ENCODE measurements at regions not wholly inside any gene's neighbourhood (a gene's known extent, or its start where the extent isn't known, plus 50 kb on each side); places are given as distances from the start of the nearest gene placed in this dataset.

DNA sequence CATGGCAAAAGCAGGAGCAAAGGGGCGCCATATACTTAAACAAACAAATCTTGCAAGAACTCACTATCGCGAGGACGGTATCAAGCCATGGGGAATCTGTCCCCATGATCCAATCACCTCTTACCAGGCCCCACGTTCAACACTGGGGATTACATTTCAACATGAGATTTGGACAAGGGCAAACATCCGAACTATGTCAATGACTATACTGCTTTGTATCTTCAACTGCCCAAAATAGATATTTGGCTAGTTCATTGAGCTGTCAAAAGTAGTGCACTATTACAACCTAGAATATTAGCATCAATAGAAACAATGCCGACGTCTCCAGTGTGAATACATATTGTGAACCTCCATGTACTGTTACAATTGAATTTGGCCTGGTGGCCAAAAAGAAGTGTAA, 760.4 kb downstream of the MCTP2 start:
- H3K4me1 ChIP-seq (ENCODE audit: control insufficient read depth in 1 of 2, insufficient read depth in 2 of 2, low read depth in 1 of 2, low read length in 1 of 2), result no peaks in the 10 kb centered on the region
- CTCF ChIA-PET, result no interaction called here
- peaks cover 5% of the 10 kb centered on the region; the same call in 1 of the 2 replicates for H3K9me3 ChIP-seq
- no peaks in the 10 kb centered on the region for H3K9me2 ChIP-seq
- no peak overlapping the region for H3K27ac ChIP-seq (ENCODE audit: low read depth in 2 of 2, low read length in 1 of 2)
- H3K79me2 ChIP-seq (ENCODE audit: insufficient read depth), result no peaks in the 10 kb centered on the region
- no peak overlapping the region for H2AFZ ChIP-seq (ENCODE audit: low read depth)
- no peak overlapping the region for H3K4me2 ChIP-seq
- no peaks in the 10 kb centered on the region for H3K27me3 ChIP-seq (ENCODE audit: insufficient read depth)
- DNase-seq, result no peak
- POLR2A ChIA-PET, result no interaction called here
- H3F3A ChIP-seq (replicated peaks; ENCODE audit: insufficient read depth), result no peaks in the 10 kb centered on the region
- H3K4me3 ChIP-seq (ENCODE audit: low read depth in 2 of 2, low read length in 1 of 2), result no peak overlapping the region
- 37% methylated on average over 8 of the region's 8 CpGs for WGBS (ENCODE audit: low lambda C conversion rate)
- H4K20me1 ChIP-seq (ENCODE audit: insufficient read depth), result no peaks in the 10 kb centered on the region
- no peak overlapping the region for H3K9ac ChIP-seq
- TF ChIP-seq SIN3A (IDR thresholded peaks at IDR 0.05; ENCODE audit: borderline replicate concordance, low read depth, low read length) (no peak), GATA2 (CRISPR knock-in tag; IDR thresholded peaks at IDR 0.05) (no peak), RAD21 (IDR thresholded peaks at IDR 0.05; ENCODE audit: low read length) (no peak), GABPA (IDR thresholded peaks at IDR 0.05; ENCODE audit: low read depth) (no peak), RCOR1 (IDR thresholded peaks at IDR 0.05; ENCODE audit: low read length) (no peak), EZH2phosphoT487 (IDR thresholded peaks at IDR 0.05; ENCODE audit: borderline replicate concordance, low read depth) (no peak), EP300 (IDR thresholded peaks at IDR 0.05; ENCODE audit: borderline replicate concordance in 1 of 2, low read depth in 1 of 2, low read length in 1 of 2) (no peak), FOSL2 (IDR thresholded peaks at IDR 0.05; ENCODE audit: borderline replicate concordance, low read depth) (no peak), YY1 (IDR thresholded peaks at IDR 0.05; ENCODE audit: low read depth) (no peak), NRF1 (IDR thresholded peaks at IDR 0.05; ENCODE audit: low read depth, low read length) (no peak)
- TF ChIP-seq, protein P1, sequence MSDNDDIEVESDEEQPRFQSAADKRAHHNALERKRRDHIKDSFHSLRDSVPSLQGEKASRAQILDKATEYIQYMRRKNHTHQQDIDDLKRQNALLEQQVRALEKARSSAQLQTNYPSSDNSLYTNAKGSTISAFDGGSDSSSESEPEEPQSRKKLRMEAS (IDR thresholded peaks at IDR 0.05; ENCODE audit: low read depth), result no peak
- TF ChIP-seq, protein P2, sequence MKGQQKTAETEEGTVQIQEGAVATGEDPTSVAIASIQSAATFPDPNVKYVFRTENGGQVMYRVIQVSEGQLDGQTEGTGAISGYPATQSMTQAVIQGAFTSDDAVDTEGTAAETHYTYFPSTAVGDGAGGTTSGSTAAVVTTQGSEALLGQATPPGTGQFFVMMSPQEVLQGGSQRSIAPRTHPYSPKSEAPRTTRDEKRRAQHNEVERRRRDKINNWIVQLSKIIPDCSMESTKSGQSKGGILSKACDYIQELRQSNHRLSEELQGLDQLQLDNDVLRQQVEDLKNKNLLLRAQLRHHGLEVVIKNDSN (IDR thresholded peaks at IDR 0.05; ENCODE audit: borderline replicate concordance, low read depth), result no peak
- TF ChIP-seq, protein P3, sequence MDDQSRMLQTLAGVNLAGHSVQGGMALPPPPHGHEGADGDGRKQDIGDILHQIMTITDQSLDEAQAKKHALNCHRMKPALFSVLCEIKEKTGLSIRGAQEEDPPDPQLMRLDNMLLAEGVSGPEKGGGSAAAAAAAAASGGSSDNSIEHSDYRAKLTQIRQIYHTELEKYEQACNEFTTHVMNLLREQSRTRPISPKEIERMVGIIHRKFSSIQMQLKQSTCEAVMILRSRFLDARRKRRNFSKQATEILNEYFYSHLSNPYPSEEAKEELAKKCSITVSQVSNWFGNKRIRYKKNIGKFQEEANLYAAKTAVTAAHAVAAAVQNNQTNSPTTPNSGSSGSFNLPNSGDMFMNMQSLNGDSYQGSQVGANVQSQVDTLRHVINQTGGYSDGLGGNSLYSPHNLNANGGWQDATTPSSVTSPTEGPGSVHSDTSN (IDR thresholded peaks at IDR 0.05), result no peak
- H3K36me3 ChIP-seq (replicated peaks in 1 of 2; ENCODE audit: control insufficient read depth in 1 of 2, insufficient read depth in 2 of 2, low read length in 1 of 2), result no peaks in the 10 kb centered on the region

- ChIA-PET POLR2A (no interaction called here), CTCF (interaction anchor here (0.5 kb wide), 1 partner anchor 21 kb away, joined by 3 read pairs; no protein-coding TSS in a partner anchor)
- Histone ChIP-seq H3K4me1 (ENCODE audit: control insufficient read depth in 1 of 2, insufficient read depth in 2 of 2, low read depth in 1 of 2, low read length in 1 of 2) (no peaks in the 10 kb centered on the region), H3K9ac (no peak overlapping the region), H3K27me3 (ENCODE audit: insufficient read depth) (no peaks in the 10 kb centered on the region), H3K9me2 (no peaks in the 10 kb centered on the region), H3K36me3 (replicated peaks in 1 of 2; ENCODE audit: control insufficient read depth in 1 of 2, insufficient read depth in 2 of 2, low read length in 1 of 2) (no peaks in the 10 kb centered on the region), H4K20me1 (ENCODE audit: insufficient read depth) (no peaks in the 10 kb centered on the region), H3K79me2 (ENCODE audit: insufficient read depth) (no peaks in the 10 kb centered on the region), H3K4me2 (no peak overlapping the region), H2AFZ (ENCODE audit: low read depth) (no peak overlapping the region), H3K27ac (ENCODE audit: low read depth in 2 of 2, low read length in 1 of 2) (no peak overlapping the region), H3K9me3 (no peaks in the 10 kb centered on the region), H3F3A (replicated peaks; ENCODE audit: insufficient read depth) (no peaks in the 10 kb centered on the region), H3K4me3 (ENCODE audit: low read depth in 2 of 2, low read length in 1 of 2) (no peak overlapping the region)
- 8% methylated on average over 1 of the region's 1 CpG for WGBS (ENCODE audit: low lambda C conversion rate)
- DNase-seq, result no peak
- TF ChIP-seq, protein P4, sequence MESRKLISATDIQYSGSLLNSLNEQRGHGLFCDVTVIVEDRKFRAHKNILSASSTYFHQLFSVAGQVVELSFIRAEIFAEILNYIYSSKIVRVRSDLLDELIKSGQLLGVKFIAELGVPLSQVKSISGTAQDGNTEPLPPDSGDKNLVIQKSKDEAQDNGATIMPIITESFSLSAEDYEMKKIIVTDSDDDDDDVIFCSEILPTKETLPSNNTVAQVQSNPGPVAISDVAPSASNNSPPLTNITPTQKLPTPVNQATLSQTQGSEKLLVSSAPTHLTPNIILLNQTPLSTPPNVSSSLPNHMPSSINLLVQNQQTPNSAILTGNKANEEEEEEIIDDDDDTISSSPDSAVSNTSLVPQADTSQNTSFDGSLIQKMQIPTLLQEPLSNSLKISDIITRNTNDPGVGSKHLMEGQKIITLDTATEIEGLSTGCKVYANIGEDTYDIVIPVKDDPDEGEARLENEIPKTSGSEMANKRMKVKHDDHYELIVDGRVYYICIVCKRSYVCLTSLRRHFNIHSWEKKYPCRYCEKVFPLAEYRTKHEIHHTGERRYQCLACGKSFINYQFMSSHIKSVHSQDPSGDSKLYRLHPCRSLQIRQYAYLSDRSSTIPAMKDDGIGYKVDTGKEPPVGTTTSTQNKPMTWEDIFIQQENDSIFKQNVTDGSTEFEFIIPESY (IDR thresholded peaks at IDR 0.05; ENCODE audit: borderline replicate concordance, low read depth), result no peak
- TF ChIP-seq EZH2phosphoT487 (IDR thresholded peaks at IDR 0.05; ENCODE audit: borderline replicate concordance, low read depth) (no peak), TCF12 (IDR thresholded peaks at IDR 0.05) (no peak), RCOR1 (IDR thresholded peaks at IDR 0.05; ENCODE audit: low read length) (no peak), CHD2 (IDR thresholded peaks at IDR 0.05; ENCODE audit: low read length, partially characterized antibody) (no peak), POLR2AphosphoS5 (IDR thresholded peaks at IDR 0.05; ENCODE audit: low read depth, low read length) (no peak), FOXM1 (IDR thresholded peaks at IDR 0.05; ENCODE audit: low read depth) (no peak), RFX5 (IDR thresholded peaks at IDR 0.05; ENCODE audit: low read length) (no peak), YY1 (IDR thresholded peaks at IDR 0.05; ENCODE audit: low read depth) (no peak), NFIC (IDR thresholded peaks at IDR 0.05; ENCODE audit: borderline replicate concordance) (no peak), RXRA (IDR thresholded peaks at IDR 0.05; ENCODE audit: borderline replicate concordance, low read depth) (no peak), MXI1 (IDR thresholded peaks at IDR 0.05; ENCODE audit: low read depth, low read length) (no peak)
- TF ChIP-seq, protein P3 (IDR thresholded peaks at IDR 0.05), result no peak
These were observed 778.3 kb downstream of the MCTP2 start for GRCh38 chr15:95009635-95010034.
